Transverse colon (tissue), 4 donors: ENCODE measurements at regions not wholly inside any gene's neighbourhood (a gene's known extent, or its start where the extent isn't known, plus 50 kb on each side); places are given as distances from the start of the nearest gene placed in this dataset.
"Not testable (repeated sequence)": the region's sequence is repeated elsewhere in the genome, so short reads cannot be mapped to it uniquely, and the experiment has no call there.

ENCODE experiments used
- DNase-seq: peaks from one replicate; pipeline ENCODE4 v3.0.0-alpha.2; 2019
- H3K27ac ChIP-seq, 4 donors: fragments of 200-600 bp; sonication (generic); 2 replicates each; pipeline ENCODE4 v1.5.1; 2016 to 2018; ENCODE audit warnings: inconsistent platforms in 4 of 4
- H3K27me3 ChIP-seq: fragments of 200-600 bp; sonication (generic); 2 replicates; pipeline ENCODE4 v1.5.1; 2017; ENCODE audit warnings: inconsistent platforms
- H3K36me3 ChIP-seq, 4 donors: fragments of 200-600 bp; sonication (generic); 2 replicates each; pipeline ENCODE4 v1.5.1; 2017 to 2019; ENCODE audit warnings: inconsistent platforms in 4 of 4
- H3K4me1 ChIP-seq, 4 donors: fragments of 200-600 bp; sonication (generic); 2 replicates each; pipeline ENCODE4 v1.5.1; 2017 to 2020; ENCODE audit warnings: inconsistent platforms in 4 of 4
- H3K4me3 ChIP-seq, 4 donors: fragments of 200-600 bp; sonication (generic); 1 replicate in 1 of 4; 2 replicates in 3 of 4; pipeline versions ENCODE4 v1.5.1 to v1.6.1; 2017 to 2019; ENCODE audit warnings: inconsistent platforms in 4 of 4
- H3K9me3 ChIP-seq, 2 donors: fragments of 200-600 bp; sonication (generic); 2 replicates each; pipeline ENCODE4 v1.5.1; 2017 to 2019; ENCODE audit warnings: inconsistent platforms in 2 of 2
- EP300 ChIP-seq: sonication (generic); formaldehyde crosslinking; IDR thresholded peaks from one replicate; pipeline ENCODE4 v1.6.1; 2017; ENCODE audit warnings: antibody characterized with exemption, low read depth
- POLR2A ChIP-seq: fragments of 450-650 bp; IDR thresholded peaks from one replicate; pipeline ENCODE4 v1.6.1; 2016; ENCODE audit warnings: antibody characterized with exemption, mild to moderate bottlenecking, moderate library complexity
- POLR2AphosphoS5 ChIP-seq, 3 donors: sonication (generic); formaldehyde crosslinking; IDR thresholded peaks; one replicate each; pipeline ENCODE4 v1.6.1; 2016; ENCODE audit warnings: antibody characterized with exemption in 3 of 3
- WGBS, 2 donors: methylation state at CpG; one replicate each; pipeline ENCODE4 v1.1.5; 2018; ENCODE audit warnings: low coverage in 1 of 2; 5-methylcytosine and 5-hydroxymethylcytosine counted together
- in situ Hi-C, 4 donors: fragments of 200-750 bp; cut with MboI; loops; one replicate each; pipeline versions ENCODE4 v1.15.0 to v1.15.1; 2017; ENCODE audit warnings: low sequenced_read_pairs in 3 of 4, low pct_ligation_motif_present in 1 of 4, low pct_unique_long_range_greater_than_20kb in 1 of 4
- intact Hi-C: fragments of 100-400 bp; cut with DNase I; formaldehyde crosslinking; loops from one replicate; pipeline ENCODE4 v1.15.1; 2023; ENCODE audit warnings: low total_unique reads
- TF ChIP-seq, protein P1 (sequence below), 5 experiments: fragments of 200-600 bp in 3 of 5; fragments of 450-650 bp in 2 of 5; sonication (generic) in 3 of 5; IDR thresholded peaks; 1 replicate in 2 of 5; 2 replicates in 3 of 5; pipeline ENCODE4 v1.5.1; 2016 to 2017; ENCODE audit warnings: antibody characterized with exemption in 5 of 5, inconsistent platforms in 3 of 5, mild to moderate bottlenecking in 2 of 5, moderate library complexity in 1 of 5

- TF ChIP-seq EP300 = no peak
- TF ChIP-seq, protein P1, sequence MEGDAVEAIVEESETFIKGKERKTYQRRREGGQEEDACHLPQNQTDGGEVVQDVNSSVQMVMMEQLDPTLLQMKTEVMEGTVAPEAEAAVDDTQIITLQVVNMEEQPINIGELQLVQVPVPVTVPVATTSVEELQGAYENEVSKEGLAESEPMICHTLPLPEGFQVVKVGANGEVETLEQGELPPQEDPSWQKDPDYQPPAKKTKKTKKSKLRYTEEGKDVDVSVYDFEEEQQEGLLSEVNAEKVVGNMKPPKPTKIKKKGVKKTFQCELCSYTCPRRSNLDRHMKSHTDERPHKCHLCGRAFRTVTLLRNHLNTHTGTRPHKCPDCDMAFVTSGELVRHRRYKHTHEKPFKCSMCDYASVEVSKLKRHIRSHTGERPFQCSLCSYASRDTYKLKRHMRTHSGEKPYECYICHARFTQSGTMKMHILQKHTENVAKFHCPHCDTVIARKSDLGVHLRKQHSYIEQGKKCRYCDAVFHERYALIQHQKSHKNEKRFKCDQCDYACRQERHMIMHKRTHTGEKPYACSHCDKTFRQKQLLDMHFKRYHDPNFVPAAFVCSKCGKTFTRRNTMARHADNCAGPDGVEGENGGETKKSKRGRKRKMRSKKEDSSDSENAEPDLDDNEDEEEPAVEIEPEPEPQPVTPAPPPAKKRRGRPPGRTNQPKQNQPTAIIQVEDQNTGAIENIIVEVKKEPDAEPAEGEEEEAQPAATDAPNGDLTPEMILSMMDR (IDR thresholded peaks at IDR 0.05) = no peak
- TF ChIP-seq POLR2A = no peak
- TF ChIP-seq POLR2AphosphoS5 (IDR thresholded peaks at IDR 0.05) = no peak
- no peaks in the 10 kb centered on the region for H3K9me3 ChIP-seq
- intact Hi-C loops (no loop called here), in situ Hi-C loops (no loop called here)
- WGBS, 2 donors = 64% methylated on average over 1 of the region's 1 CpG; no CpG with 5 or more reads in 1 of the 2 donors
- no peaks in the 10 kb centered on the region for H3K27me3 ChIP-seq
- no peak for DNase-seq
- H3K4me1 ChIP-seq = no peaks in the 10 kb centered on the region
- H3K4me3 ChIP-seq = no peak overlapping the region
- no peak overlapping the region for H3K27ac ChIP-seq
- H3K36me3 ChIP-seq = no peaks in the 10 kb centered on the region
Observed at GRCh38 chr6:97765461-97765860, 482.4 kb upstream of the MMS22L start.

- Histone ChIP-seq H3K4me3 (no peak overlapping the region), H3K27me3 (no peaks in the 10 kb centered on the region), H3K9me3 (no peaks in the 10 kb centered on the region), H3K36me3 (no peaks in the 10 kb centered on the region), H3K4me1 (no peaks in the 10 kb centered on the region), H3K27ac (no peak overlapping the region)
- intact Hi-C loops = no loop called here
- TF ChIP-seq POLR2AphosphoS5 (IDR thresholded peaks at IDR 0.05) (no peak), POLR2A (no peak), EP300 (no peak)
- TF ChIP-seq, protein P1 (IDR thresholded peaks at IDR 0.05) = no peak
- in situ Hi-C loops = no loop called here
- DNase-seq = no peak
- WGBS, 2 donors = 52 to 55% methylated on average over 2 of the region's 2 CpGs
Observed at GRCh38 chr6:97771372-97771771, 488.4 kb upstream of the MMS22L start.

- TF ChIP-seq, protein P1 (IDR thresholded peaks at IDR 0.05) = no peak
- TF ChIP-seq EP300 (no peak), POLR2A (no peak), POLR2AphosphoS5 (IDR thresholded peaks at IDR 0.05) (no peak)
- no peaks in the 10 kb centered on the region for H3K9me3 ChIP-seq
- H3K27me3 ChIP-seq = no peaks in the 10 kb centered on the region
- 79% methylated on average over 4 of the region's 5 CpGs; no CpG with 5 or more reads in 1 of the 2 donors for WGBS, 2 donors
- no peaks in the 10 kb centered on the region for H3K4me1 ChIP-seq
- in situ Hi-C loops = no loop called here
- DNase-seq = no peak
- no peak overlapping the region for H3K4me3 ChIP-seq
- H3K27ac ChIP-seq = no peak overlapping the region
- no peaks in the 10 kb centered on the region for H3K36me3 ChIP-seq
- intact Hi-C loops = no loop called here
Observed at GRCh38 chr6:97775012-97775411, 492.0 kb upstream of the MMS22L start.

GRCh38 chr6:97778290-97779038, 495.4 kb upstream of the MMS22L start:
- 62 to 66% methylated on average over 5 of the region's 5 CpGs for WGBS, 2 donors
- in situ Hi-C loops (no loop called here), intact Hi-C loops (no loop called here)
- no peak for TF ChIP-seq EP300
- DNase-seq = no peak
- no peaks in the 10 kb centered on the region for H3K4me1 ChIP-seq
- H3K9me3 ChIP-seq = no peaks in the 10 kb centered on the region
- H3K36me3 ChIP-seq = no peaks in the 10 kb centered on the region
- H3K4me3 ChIP-seq = no peak overlapping the region
- H3K27ac ChIP-seq = no peak overlapping the region
- H3K27me3 ChIP-seq = no peaks in the 10 kb centered on the region

- H3K27ac ChIP-seq, in situ Hi-C loops, H3K4me1 ChIP-seq, H3K9me3 ChIP-seq, H3K36me3 ChIP-seq, H3K27me3 ChIP-seq, H3K4me3 ChIP-seq, intact Hi-C loops, DNase-seq: not testable (repeated sequence)
- 69 to 80% methylated on average over 5 of the region's 6 CpGs for WGBS, 2 donors
Observed at GRCh38 chr6:97779039-97779766, 496.2 kb upstream of the MMS22L start.
